ENCODE measurements at regions not wholly inside any gene's neighbourhood (a gene's known extent, or its start where the extent isn't known, plus 50 kb on each side); places are given as distances from the start of the nearest gene placed in this dataset.

DNA sequence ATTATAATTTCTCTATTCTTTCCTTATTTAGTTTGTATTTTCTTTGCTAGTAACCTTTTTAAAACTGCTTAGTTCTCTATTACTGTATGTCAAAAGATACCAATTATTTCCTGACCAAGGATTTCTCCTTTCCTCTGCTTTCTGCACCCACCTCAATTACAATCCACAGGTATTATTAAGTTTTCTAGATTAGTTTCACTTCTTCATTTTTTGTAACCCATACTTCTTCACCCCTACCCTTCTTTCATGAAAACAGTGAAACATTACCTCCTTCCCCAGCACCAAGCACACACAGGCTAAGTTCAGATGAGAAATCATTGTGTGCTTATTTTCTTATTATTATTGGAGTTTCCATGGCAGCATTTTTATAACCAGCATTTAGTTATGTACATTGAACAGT, 318.5 kb upstream of the MDGA2 start:
- TF ChIP-seq CTCF (conservative IDR thresholded peaks at IDR 0.05; ENCODE audit: low read depth, low read length) = no peak
- TF ChIP-seq EZH2 (IDR thresholded peaks at IDR 0.05; ENCODE audit: borderline replicate concordance, low read depth, low read length, poor library complexity, severe bottlenecking) = no peak
